ENCODE measurements at regions not wholly inside any gene's neighbourhood (a gene's known extent, or its start where the extent isn't known, plus 50 kb on each side); places are given as distances from the start of the nearest gene placed in this dataset.

- Histone ChIP-seq H3K4me3 (replicated peaks; ENCODE audit: insufficient read depth, low read length) (no peak overlapping the region), H3K27ac (replicated peaks) (no peak overlapping the region), H3K27me3 (ENCODE audit: insufficient read depth, poor library complexity, severe bottlenecking) (no peaks in the 10 kb centered on the region)
- TF ChIP-seq, protein P1, sequence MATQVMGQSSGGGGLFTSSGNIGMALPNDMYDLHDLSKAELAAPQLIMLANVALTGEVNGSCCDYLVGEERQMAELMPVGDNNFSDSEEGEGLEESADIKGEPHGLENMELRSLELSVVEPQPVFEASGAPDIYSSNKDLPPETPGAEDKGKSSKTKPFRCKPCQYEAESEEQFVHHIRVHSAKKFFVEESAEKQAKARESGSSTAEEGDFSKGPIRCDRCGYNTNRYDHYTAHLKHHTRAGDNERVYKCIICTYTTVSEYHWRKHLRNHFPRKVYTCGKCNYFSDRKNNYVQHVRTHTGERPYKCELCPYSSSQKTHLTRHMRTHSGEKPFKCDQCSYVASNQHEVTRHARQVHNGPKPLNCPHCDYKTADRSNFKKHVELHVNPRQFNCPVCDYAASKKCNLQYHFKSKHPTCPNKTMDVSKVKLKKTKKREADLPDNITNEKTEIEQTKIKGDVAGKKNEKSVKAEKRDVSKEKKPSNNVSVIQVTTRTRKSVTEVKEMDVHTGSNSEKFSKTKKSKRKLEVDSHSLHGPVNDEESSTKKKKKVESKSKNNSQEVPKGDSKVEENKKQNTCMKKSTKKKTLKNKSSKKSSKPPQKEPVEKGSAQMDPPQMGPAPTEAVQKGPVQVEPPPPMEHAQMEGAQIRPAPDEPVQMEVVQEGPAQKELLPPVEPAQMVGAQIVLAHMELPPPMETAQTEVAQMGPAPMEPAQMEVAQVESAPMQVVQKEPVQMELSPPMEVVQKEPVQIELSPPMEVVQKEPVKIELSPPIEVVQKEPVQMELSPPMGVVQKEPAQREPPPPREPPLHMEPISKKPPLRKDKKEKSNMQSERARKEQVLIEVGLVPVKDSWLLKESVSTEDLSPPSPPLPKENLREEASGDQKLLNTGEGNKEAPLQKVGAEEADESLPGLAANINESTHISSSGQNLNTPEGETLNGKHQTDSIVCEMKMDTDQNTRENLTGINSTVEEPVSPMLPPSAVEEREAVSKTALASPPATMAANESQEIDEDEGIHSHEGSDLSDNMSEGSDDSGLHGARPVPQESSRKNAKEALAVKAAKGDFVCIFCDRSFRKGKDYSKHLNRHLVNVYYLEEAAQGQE (IDR thresholded peaks at IDR 0.05; ENCODE audit: insufficient replicate concordance, low read depth) = no peak
- TF ChIP-seq POLR2AphosphoS5 (IDR thresholded peaks at IDR 0.05; ENCODE audit: low read depth) (no peak), CTCF (IDR thresholded peaks at IDR 0.05; ENCODE audit: insufficient read depth, low read length) (no peak), SPI1 (IDR thresholded peaks at IDR 0.05; ENCODE audit: borderline replicate concordance, low read depth) (no peak), GABPA (IDR thresholded peaks at IDR 0.05; ENCODE audit: low read depth) (no peak)
- no peak for DNase-seq (ENCODE audit: low read depth in 1 of 2, low spot score in 1 of 2)
These were observed 370.8 kb downstream of the RWDD3 start for GRCh38 chr1:95604771-95605170.

DNA sequence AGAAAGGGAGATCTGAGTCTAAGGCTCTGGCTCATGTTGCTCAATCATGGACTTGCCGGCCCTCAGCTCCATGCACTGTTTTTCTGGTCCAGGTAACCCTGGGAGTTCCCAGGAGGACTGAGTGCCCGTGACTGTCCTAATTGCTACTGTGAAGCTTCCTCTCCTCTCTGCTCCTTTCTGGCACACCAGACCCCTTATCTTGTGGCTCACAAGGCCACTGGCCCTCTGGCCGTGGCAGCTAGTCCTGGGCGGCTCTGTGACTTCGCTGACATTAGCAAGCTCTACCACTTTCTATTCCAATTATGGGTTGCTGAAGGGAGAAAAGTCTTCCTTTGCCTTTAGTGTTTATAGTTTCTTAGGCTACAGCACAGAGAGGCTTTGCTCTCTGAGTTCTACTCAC lies 380.2 kb downstream of the RWDD3 start:
- no peaks in the 10 kb centered on the region for H3K27me3 ChIP-seq (ENCODE audit: insufficient read depth, poor library complexity, severe bottlenecking)
- no peak overlapping the region for H3K27ac ChIP-seq (replicated peaks)
- no peak overlapping the region for H3K4me3 ChIP-seq (replicated peaks; ENCODE audit: insufficient read depth, low read length)
- TF ChIP-seq GABPA (IDR thresholded peaks at IDR 0.05; ENCODE audit: low read depth) (no peak), POLR2AphosphoS5 (IDR thresholded peaks at IDR 0.05; ENCODE audit: low read depth) (no peak), CTCF (IDR thresholded peaks at IDR 0.05; ENCODE audit: insufficient read depth, low read length) (no peak), SPI1 (IDR thresholded peaks at IDR 0.05; ENCODE audit: borderline replicate concordance, low read depth) (no peak)
- TF ChIP-seq, protein P1 (IDR thresholded peaks at IDR 0.05; ENCODE audit: insufficient replicate concordance, low read depth) = no peak
- no peak for DNase-seq (ENCODE audit: low read depth in 1 of 2, low spot score in 1 of 2)

DNA sequence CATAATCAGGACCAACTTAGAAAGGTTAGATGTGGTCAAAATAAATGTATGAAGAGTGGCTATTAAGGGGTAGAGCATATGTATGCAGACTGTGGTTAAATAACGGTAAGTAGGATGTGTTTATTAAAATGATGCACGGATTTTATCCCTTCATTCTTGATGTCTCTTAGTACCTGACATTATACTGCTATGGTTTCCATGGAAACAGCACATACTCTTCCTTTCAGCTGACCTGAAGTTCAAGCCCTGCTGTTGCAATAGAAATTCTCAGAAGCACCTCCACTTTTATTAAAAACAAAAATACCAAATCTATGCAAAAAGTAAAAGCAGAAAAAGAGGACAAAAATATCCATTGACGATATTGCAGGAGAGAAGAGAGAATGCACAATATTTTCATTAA lies 381.4 kb downstream of the RWDD3 start:
- Histone ChIP-seq H3K27ac (replicated peaks) (no peak overlapping the region), H3K4me3 (replicated peaks; ENCODE audit: insufficient read depth, low read length) (no peak overlapping the region), H3K27me3 (ENCODE audit: insufficient read depth, poor library complexity, severe bottlenecking) (no peaks in the 10 kb centered on the region)
- TF ChIP-seq SPI1 (IDR thresholded peaks at IDR 0.05; ENCODE audit: borderline replicate concordance, low read depth) (no peak), POLR2AphosphoS5 (IDR thresholded peaks at IDR 0.05; ENCODE audit: low read depth) (no peak), GABPA (IDR thresholded peaks at IDR 0.05; ENCODE audit: low read depth) (no peak), CTCF (IDR thresholded peaks at IDR 0.05; ENCODE audit: insufficient read depth, low read length) (no peak)
- TF ChIP-seq, protein P1 (IDR thresholded peaks at IDR 0.05; ENCODE audit: insufficient replicate concordance, low read depth) = no peak
- DNase-seq (ENCODE audit: low read depth in 1 of 2, low spot score in 1 of 2) = no peak
